ENCODE measurements at regions not wholly inside any gene's neighbourhood (a gene's known extent, or its start where the extent isn't known, plus 50 kb on each side); places are given as distances from the start of the nearest gene placed in this dataset.

- H3K27ac ChIP-seq = no peak overlapping the region
- POLR2A ChIA-PET (ENCODE audit: low non-redundant PET) = no interaction called here
- no peak for DNase-seq (ENCODE audit: low spot score)
- CTCF ChIA-PET = no interaction called here
- TF ChIP-seq, protein P1, sequence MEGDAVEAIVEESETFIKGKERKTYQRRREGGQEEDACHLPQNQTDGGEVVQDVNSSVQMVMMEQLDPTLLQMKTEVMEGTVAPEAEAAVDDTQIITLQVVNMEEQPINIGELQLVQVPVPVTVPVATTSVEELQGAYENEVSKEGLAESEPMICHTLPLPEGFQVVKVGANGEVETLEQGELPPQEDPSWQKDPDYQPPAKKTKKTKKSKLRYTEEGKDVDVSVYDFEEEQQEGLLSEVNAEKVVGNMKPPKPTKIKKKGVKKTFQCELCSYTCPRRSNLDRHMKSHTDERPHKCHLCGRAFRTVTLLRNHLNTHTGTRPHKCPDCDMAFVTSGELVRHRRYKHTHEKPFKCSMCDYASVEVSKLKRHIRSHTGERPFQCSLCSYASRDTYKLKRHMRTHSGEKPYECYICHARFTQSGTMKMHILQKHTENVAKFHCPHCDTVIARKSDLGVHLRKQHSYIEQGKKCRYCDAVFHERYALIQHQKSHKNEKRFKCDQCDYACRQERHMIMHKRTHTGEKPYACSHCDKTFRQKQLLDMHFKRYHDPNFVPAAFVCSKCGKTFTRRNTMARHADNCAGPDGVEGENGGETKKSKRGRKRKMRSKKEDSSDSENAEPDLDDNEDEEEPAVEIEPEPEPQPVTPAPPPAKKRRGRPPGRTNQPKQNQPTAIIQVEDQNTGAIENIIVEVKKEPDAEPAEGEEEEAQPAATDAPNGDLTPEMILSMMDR (conservative IDR thresholded peaks at IDR 0.05; ENCODE audit: low read depth) = no peak
These were observed 72.8 kb upstream of the WIPF1 start for GRCh38 chr2:174670446-174670845.

- no peak for DNase-seq (ENCODE audit: low spot score)
- ChIA-PET CTCF (no interaction called here), POLR2A (ENCODE audit: low non-redundant PET) (no interaction called here)
- H3K27ac ChIP-seq = no peak overlapping the region
- TF ChIP-seq, protein P1 (conservative IDR thresholded peaks at IDR 0.05; ENCODE audit: low read depth) = no peak
These were observed 71.7 kb upstream of the WIPF1 start for GRCh38 chr2:174669336-174669735.

DNA sequence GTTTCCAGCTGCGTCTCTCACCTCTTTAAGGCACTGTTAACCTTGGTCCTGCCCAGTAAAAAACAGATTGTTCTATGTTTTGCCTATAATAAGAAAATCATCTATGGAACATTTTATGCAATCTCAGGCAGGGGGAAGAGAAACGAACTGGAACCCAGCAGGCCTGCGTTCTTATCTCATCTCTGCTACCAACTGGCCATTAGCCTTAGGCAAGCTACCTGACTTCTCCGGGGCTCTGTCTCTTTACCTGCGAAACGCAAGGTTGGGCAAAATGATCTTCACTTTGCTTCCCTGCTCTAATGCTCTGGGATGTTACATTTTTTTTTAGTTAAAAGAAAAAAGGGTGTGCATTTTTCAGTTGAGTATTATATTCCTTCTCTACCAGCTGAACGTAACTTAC lies 70.5 kb upstream of the WIPF1 start:
- TF ChIP-seq, protein P1 (conservative IDR thresholded peaks at IDR 0.05; ENCODE audit: low read depth) = no peak
- DNase-seq (ENCODE audit: low spot score) = no peak
- ChIA-PET POLR2A (ENCODE audit: low non-redundant PET) (no interaction called here), CTCF (interaction anchor here (0.8 kb wide), 1 partner anchor 32 kb away, joined by 3 read pairs; no protein-coding TSS in a partner anchor)
- H3K27ac ChIP-seq = no peak overlapping the region

DNA sequence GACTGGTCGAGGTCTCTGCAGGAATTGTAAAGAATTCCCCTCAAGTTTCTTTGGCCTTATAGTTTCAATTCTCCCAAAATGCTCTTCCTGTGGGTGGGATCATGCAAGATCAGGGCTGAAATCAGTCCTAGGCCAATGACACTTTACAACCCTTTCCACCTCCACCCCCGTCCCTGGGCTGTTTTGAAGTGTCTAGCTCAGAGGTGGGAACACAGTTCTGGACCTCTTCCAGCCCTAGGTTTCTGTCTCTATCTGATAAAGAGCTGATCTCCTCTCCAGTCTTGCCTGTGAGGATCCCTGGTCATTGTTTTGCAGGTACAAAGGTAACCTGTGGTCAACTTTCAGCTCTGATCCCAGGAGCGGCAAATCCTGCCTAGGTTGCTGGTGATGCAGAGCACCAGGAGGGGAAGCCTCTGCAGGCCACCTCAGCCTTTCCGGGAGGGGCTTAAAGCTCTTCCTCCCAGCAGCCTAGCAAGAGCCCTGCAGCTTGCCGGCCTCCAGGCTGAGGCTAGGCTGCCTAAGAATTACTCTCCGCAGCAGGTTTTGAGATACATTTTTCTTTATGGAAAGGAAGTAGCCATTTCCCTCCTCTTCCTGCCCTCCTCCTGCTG lies 69.8 kb upstream of the WIPF1 start:
- TF ChIP-seq, protein P1 (conservative IDR thresholded peaks at IDR 0.05; ENCODE audit: low read depth) = no peak
- no peak for DNase-seq (ENCODE audit: low spot score)
- no peak overlapping the region for H3K27ac ChIP-seq
- POLR2A ChIA-PET (ENCODE audit: low non-redundant PET) = no interaction called here
- CTCF ChIA-PET = interaction anchor here (0.5 kb wide), 1 partner anchor 627 kb away, joined by 4 read pairs; no protein-coding TSS in a partner anchor

DNA sequence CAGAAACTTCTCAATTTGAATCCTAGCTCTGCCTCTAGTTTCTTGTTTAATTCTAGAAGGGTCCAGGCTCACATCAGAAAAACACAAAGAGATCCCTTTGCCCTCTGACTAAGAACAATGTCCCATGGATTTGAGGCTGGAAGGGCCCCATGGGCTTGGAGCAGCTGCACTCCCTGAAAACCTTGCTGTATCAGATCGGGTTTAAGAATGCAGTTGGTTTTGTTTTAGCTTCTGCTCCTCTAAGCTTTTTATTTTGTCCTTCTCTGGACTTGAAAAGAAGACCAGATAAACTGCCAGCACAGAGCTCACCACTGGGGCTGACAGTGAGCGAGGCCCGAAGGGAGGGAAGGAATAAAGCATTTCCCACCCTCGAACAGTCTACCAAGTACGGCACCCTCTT lies 69.2 kb upstream of the WIPF1 start:
- TF ChIP-seq, protein P1 (conservative IDR thresholded peaks at IDR 0.05; ENCODE audit: low read depth) = no peak
- CTCF ChIA-PET = interaction anchor here (0.5 to 0.7 kb wide), 4 partner anchors 83 to 627 kb away, joined by 3 to 4 read pairs (median 3); no protein-coding TSS in a partner anchor
- DNase-seq (ENCODE audit: low spot score) = no peak
- POLR2A ChIA-PET (ENCODE audit: low non-redundant PET) = no interaction called here
- H3K27ac ChIP-seq = no peak overlapping the region

- DNase-seq (ENCODE audit: low spot score) = no peak
- CTCF ChIA-PET = interaction anchor here (0.5 to 0.7 kb wide), 3 partner anchors 83 to 205 kb away, joined by 3 read pairs; no protein-coding TSS in a partner anchor
These were observed 68.7 kb upstream of the WIPF1 start for GRCh38 chr2:174666312-174666711.

More at GRCh38 chr2:174666312-174666711, 68.7 kb upstream of the WIPF1 start:
- POLR2A ChIA-PET (ENCODE audit: low non-redundant PET) = no interaction called here
- TF ChIP-seq, protein P1 (conservative IDR thresholded peaks at IDR 0.05; ENCODE audit: low read depth) = no peak
- H3K27ac ChIP-seq = no peak overlapping the region
